ENCODE measurements at regions not wholly inside any gene's neighbourhood (a gene's known extent, or its start where the extent isn't known, plus 50 kb on each side); places are given as distances from the start of the nearest gene placed in this dataset.

DNA sequence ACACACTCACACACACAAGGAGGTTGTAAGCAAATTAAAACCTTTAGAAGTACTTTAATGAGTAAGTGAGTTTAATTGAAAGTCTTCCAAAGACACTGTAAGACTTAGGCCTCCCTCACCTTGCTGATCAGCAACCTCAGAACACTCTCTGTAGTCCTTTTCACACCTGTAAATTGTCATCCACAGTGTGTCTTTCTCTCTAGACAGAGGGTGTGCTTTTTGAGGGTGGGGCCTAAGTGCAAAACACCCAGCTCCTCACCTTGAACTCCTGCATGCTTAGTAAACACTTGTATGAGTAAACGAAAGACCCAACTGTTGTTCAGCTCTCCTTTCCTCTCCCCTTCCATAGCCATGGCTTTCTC lies 183.2 kb upstream of the IL12A start:
- WGBS, 2 donors = 78 to 100% methylated on average over 1 of the region's 1 CpG
- Histone ChIP-seq H3K36me3 (no peaks in the 10 kb centered on the region), H3K9me3 (no peaks in the 10 kb centered on the region), H3K27ac (peak overlapping the region in 3 of 4 donors; percentile 46 to 59 (median 54)), H3K4me3 (no peak overlapping the region), H3K4me1 (peaks cover 0 to 53% (median 34%) of the 10 kb centered on the region in 3 donors), H3K27me3 (no peaks in the 10 kb centered on the region)
- DNase-seq = no peak
- intact Hi-C loops (cut with DNase I) = loop anchor here (10.0 kb wide), 2 partner anchors 191 to 541 kb away; no protein-coding TSS in a partner anchor
- TF ChIP-seq POLR2A (IDR thresholded peaks at IDR 0.05) = no peak
- TF ChIP-seq, protein P1, sequence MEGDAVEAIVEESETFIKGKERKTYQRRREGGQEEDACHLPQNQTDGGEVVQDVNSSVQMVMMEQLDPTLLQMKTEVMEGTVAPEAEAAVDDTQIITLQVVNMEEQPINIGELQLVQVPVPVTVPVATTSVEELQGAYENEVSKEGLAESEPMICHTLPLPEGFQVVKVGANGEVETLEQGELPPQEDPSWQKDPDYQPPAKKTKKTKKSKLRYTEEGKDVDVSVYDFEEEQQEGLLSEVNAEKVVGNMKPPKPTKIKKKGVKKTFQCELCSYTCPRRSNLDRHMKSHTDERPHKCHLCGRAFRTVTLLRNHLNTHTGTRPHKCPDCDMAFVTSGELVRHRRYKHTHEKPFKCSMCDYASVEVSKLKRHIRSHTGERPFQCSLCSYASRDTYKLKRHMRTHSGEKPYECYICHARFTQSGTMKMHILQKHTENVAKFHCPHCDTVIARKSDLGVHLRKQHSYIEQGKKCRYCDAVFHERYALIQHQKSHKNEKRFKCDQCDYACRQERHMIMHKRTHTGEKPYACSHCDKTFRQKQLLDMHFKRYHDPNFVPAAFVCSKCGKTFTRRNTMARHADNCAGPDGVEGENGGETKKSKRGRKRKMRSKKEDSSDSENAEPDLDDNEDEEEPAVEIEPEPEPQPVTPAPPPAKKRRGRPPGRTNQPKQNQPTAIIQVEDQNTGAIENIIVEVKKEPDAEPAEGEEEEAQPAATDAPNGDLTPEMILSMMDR (IDR thresholded peaks at IDR 0.05) = no peak

DNA sequence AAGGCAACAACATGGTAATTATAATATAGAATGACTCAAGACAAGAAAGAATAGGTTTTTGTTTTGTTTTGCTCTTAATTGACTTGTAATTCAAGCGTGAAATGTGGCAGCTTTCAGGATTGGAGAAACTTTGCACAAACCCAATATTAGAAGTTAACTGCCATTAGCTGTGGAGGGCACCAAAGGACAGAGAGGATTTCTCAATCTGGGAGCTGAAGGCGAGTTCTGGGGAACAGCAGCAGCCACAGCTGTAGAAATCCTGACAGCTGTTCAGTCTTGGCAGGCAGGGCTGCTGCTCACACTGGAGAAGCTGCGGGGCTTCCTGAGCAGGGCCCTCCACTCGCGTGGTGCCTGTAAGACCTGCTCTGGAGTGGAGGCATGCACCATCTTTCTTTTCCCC lies 182.2 kb upstream of the IL12A start:
- WGBS, 2 donors = 38 to 48% methylated on average over 5 of the region's 5 CpGs
- TF ChIP-seq POLR2A (IDR thresholded peaks at IDR 0.05) = no peak
- TF ChIP-seq, protein P1 (IDR thresholded peaks at IDR 0.05) = no peak
- H3K36me3 ChIP-seq = no peaks in the 10 kb centered on the region
- DNase-seq = no peak
- no peak overlapping the region for H3K4me3 ChIP-seq
- intact Hi-C loops (cut with DNase I) = loop anchor here (10.0 kb wide), 2 partner anchors 192 to 542 kb away; no protein-coding TSS in a partner anchor
- H3K27me3 ChIP-seq = no peaks in the 10 kb centered on the region
- peak overlapping the region in 3 of 4 donors; percentile 2 to 34 (median 27) for H3K27ac ChIP-seq
- H3K9me3 ChIP-seq = no peaks in the 10 kb centered on the region
- peaks cover 0 to 49% (median 34%) of the 10 kb centered on the region in 3 donors for H3K4me1 ChIP-seq

DNA sequence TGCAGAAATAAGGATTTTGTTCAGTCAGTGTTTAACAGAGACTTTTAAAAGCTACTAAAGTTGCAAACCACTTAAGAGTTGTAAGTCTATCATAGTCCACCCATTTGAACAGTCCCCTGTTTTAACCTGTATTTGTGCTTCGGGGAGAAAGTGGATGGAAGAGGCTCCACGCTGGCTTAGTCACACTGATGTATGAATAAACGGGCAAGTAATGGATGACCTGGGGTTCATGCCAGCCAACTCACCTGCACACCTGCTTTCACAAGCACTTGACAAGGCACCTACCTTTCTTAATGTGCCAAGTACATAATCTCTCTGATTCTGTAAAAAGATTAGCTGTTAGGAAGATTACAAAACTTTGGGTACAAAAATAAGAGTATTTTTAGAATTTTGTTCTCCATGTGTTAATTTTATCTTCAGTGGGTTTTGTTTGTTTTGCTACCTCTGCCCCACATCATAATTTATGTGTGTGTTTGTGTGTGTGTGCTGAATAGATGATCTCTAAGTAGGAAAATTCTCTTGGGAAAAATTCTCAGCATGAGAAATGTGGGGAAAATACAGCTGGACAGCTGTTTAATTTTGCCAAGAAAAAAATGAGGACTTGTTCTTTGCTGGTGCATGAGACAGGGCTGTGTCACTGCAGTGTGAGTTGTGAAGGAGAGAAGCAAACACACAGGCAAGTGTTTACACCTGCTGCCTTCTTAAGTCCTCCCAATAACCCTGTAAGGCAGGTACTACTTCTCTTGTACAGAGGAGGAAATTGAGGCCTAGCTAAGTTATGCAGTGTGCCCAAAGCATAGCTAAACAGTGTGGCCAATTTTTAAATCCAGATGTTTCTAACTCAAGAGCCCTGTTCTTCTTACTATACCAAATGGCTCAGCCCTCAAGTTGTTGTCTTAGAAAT lies 181.2 kb upstream of the IL12A start:
- Histone ChIP-seq H3K9me3 (no peaks in the 10 kb centered on the region), H3K4me1 (peaks cover 0 to 49% (median 34%) of the 10 kb centered on the region in 3 donors), H3K27ac (peak overlapping the region in 2 of 4 donors; percentile 13 to 27), H3K36me3 (no peaks in the 10 kb centered on the region), H3K4me3 (no peak overlapping the region), H3K27me3 (no peaks in the 10 kb centered on the region)
- intact Hi-C loops (cut with DNase I) = loop anchor here (10.0 kb wide), 2 partner anchors 193 to 543 kb away; no protein-coding TSS in a partner anchor
- TF ChIP-seq POLR2A (IDR thresholded peaks at IDR 0.05) = no peak
- TF ChIP-seq, protein P1 (IDR thresholded peaks at IDR 0.05) = no peak
- WGBS, 2 donors = 32 to 47% methylated on average over 3 of the region's 3 CpGs
- no peak for DNase-seq

DNA sequence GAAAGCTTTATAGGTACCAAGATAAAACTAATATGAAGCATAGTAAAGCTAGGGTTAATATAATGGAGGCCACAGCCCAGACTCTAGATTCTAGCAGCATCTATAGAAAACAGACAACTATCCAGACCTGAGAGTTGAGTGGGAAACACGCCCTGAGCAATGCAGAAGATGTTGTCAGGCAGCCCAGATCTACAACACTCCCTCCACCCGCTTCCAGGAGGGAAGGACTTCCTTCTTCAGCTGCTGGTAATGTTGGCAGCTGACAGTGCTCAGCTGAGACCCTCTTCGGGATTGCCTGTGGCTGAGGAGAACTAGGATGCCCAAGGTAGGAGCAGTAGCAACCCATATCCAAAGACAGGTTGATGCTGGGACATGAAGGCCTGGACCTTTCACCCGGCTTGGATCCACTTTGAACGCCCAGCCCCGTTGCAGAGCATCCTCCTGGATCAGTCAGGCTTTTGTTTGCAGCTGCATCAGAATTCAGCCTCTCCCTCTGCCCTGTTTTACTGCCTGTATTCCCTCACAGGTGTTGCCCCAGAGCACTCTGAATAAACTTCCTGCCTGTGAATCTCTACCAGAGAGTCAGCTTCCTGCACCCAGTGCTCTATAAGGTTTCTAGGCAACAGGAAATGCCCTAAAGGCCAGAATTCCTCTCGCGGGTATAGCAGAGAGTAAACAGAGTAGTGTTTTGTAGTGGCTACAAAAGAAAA lies 174.7 kb upstream of the IL12A start:
- Histone ChIP-seq H3K4me3 (no peak overlapping the region), H3K27ac (peak overlapping the region in 2 of 4 donors; percentile 22 to 44), H3K27me3 (no peaks in the 10 kb centered on the region), H3K4me1 (peaks cover 7 to 28% (median 12%) of the 10 kb centered on the region in 3 donors), H3K9me3 (no peaks in the 10 kb centered on the region), H3K36me3 (no peaks in the 10 kb centered on the region)
- intact Hi-C loops (cut with DNase I) = no loop called here
- DNase-seq = no peak
- TF ChIP-seq POLR2A (IDR thresholded peaks at IDR 0.05) = no peak
- TF ChIP-seq, protein P1 (IDR thresholded peaks at IDR 0.05) = no peak
- WGBS, 2 donors = 30 to 47% methylated on average over 4 to 6 of the region's 8 CpGs

DNA sequence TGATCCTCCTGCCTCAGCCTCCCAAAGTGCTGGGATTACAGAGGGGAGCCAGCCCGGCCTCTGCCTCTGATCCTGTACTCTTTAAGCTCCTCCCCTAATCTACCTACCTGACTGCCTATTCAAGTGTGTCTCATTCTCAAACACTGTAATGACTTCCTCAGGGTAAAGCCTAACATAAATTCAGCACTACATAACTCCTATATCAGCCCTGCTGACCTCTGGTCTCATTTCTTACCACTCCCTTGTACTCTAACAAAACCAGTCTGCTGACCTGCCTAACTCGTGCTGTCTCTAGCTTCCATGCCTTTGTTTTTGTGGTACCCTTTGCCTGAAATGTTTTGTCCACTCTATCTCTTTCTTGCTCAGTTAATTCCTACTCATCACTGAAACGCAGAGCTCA lies 172.1 kb upstream of the IL12A start:
- 87% methylated on average over 3 of the region's 3 CpGs for WGBS, 2 donors
- H3K4me3 ChIP-seq = no peak overlapping the region
- peak overlapping the region in 1 of 4 donors; percentile 2 for H3K27ac ChIP-seq
- no peaks in the 10 kb centered on the region for H3K9me3 ChIP-seq
- TF ChIP-seq, protein P1 (IDR thresholded peaks at IDR 0.05) = no peak
- no peak for DNase-seq
- H3K36me3 ChIP-seq = no peaks in the 10 kb centered on the region
- H3K27me3 ChIP-seq = no peaks in the 10 kb centered on the region
- intact Hi-C loops (cut with DNase I) = no loop called here
- H3K4me1 ChIP-seq = peaks cover 7 to 28% (median 16%) of the 10 kb centered on the region in 3 donors
